ENCODE measurements at regions not wholly inside any gene's neighbourhood (a gene's known extent, or its start where the extent isn't known, plus 50 kb on each side); places are given as distances from the start of the nearest gene placed in this dataset.

- TF ChIP-seq MYC (IDR thresholded peaks at IDR 0.05; ENCODE audit: low read depth, low read length), result no peak
- TF ChIP-seq CTCF (IDR thresholded peaks at IDR 0.05; ENCODE audit: extremely low read depth in 1 of 2, insufficient read depth in 1 of 2, low read depth in 1 of 2, low read length in 2 of 2), result no peak
- no peak for TF ChIP-seq MAX (IDR thresholded peaks at IDR 0.05; ENCODE audit: insufficient read depth, insufficient read length)
- TF ChIP-seq FOS (IDR thresholded peaks at IDR 0.05; ENCODE audit: borderline replicate concordance, insufficient read depth, low read length), result no peak
- no peak for TF ChIP-seq POLR2A (IDR thresholded peaks at IDR 0.05; ENCODE audit: low read depth, low read length)
- TF ChIP-seq EZH2 (IDR thresholded peaks at IDR 0.05; ENCODE audit: borderline replicate concordance, low read depth, low read length, severe bottlenecking), result no peak
- TF ChIP-seq POLR2AphosphoS5 (IDR thresholded peaks at IDR 0.05; ENCODE audit: insufficient read depth, low read depth, low read length), result no peak
- no peak for TF ChIP-seq GATA2 (IDR thresholded peaks at IDR 0.05; ENCODE audit: insufficient read depth, insufficient read length, low read depth, low read length)
These were observed 600.7 kb upstream of the CDH9 start for GRCh38 chr5:27639005-27639612.

Data from endothelial cell of umbilical vein (primary cell).